A549 (cell line): ENCODE measurements at regions not wholly inside any gene's neighbourhood (a gene's known extent, or its start where the extent isn't known, plus 50 kb on each side); places are given as distances from the start of the nearest gene placed in this dataset.

Experiments used
- CBX8 ChIP-seq: fragments of 200-600 bp; sonication (generic); IDR thresholded peaks from 2 replicates; pipeline ENCODE4 v1.6.1; 2016
- ESRRA ChIP-seq: fragments of 150-350 bp; IDR thresholded peaks from 2 replicates; pipeline ENCODE4 v1.6.1; 2014; ENCODE audit warnings: mild to moderate bottlenecking, low read length, borderline replicate concordance
- HOXA7 ChIP-seq: fragments of 250-450 bp; sonication (Bioruptor Pico); IDR thresholded peaks from 2 replicates; pipeline ENCODE4 v1.5.0; 2020; ENCODE audit warnings: mild to moderate bottlenecking, moderate library complexity
- POLR2A ChIP-seq: IDR thresholded peaks from 2 replicates; pipeline ENCODE4 v1.6.1; 2012; ENCODE audit warnings: mild to moderate bottlenecking, low read length
- RAD21 ChIP-seq, 2 experiments: fragments of >200 bp in 1 of 2; sonication (Bioruptor Twin) in 1 of 2; formaldehyde crosslinking in 1 of 2; IDR thresholded peaks in 1 of 2; conservative IDR thresholded peaks in 1 of 2; 2 replicates in 1 of 2; 3 replicates in 1 of 2; pipeline ENCODE4 v1.6.1; 2012 to 2018; ENCODE audit warnings: inconsistent platforms in 1 of 2
- SMC3 ChIP-seq: fragments of >200 bp; sonication (Bioruptor Twin); formaldehyde crosslinking; IDR thresholded peaks from 3 replicates; pipeline ENCODE4 v1.6.1; 2018; ENCODE audit warnings: inconsistent platforms
- ZFP36 ChIP-seq: fragments of 450-650 bp; IDR thresholded peaks from 2 replicates; pipeline ENCODE4 v1.6.1; 2014; ENCODE audit warnings: borderline replicate concordance; ENCODE audit not compliant: partially characterized antibody
- ZSCAN20 ChIP-seq: fragments of 250-450 bp; sonication (Bioruptor Pico); IDR thresholded peaks from 2 replicates; pipeline ENCODE4 v1.8.0; 2022; ENCODE audit warnings: mild to moderate bottlenecking, moderate library complexity
- TF ChIP-seq, protein P1 (sequence below): fragments of >200 bp; sonication (Bioruptor Twin); formaldehyde crosslinking; IDR thresholded peaks from 3 replicates; pipeline ENCODE4 v1.5.1; 2016
- TF ChIP-seq, protein P2 (sequence below): fragments of >200 bp; sonication (Bioruptor Twin); formaldehyde crosslinking; IDR thresholded peaks from 3 replicates; pipeline ENCODE4 v1.6.1; 2016
- TF ChIP-seq, protein P3 (sequence below): IDR thresholded peaks from 2 replicates; pipeline ENCODE4 v1.6.1; 2012
- TF ChIP-seq, protein P4 (sequence below): fragments of 250-450 bp; sonication (Bioruptor Pico); IDR thresholded peaks from 2 replicates; pipeline ENCODE4 v1.5.0; 2021; ENCODE audit warnings: mild to moderate bottlenecking, moderate library complexity, borderline replicate concordance

DNA sequence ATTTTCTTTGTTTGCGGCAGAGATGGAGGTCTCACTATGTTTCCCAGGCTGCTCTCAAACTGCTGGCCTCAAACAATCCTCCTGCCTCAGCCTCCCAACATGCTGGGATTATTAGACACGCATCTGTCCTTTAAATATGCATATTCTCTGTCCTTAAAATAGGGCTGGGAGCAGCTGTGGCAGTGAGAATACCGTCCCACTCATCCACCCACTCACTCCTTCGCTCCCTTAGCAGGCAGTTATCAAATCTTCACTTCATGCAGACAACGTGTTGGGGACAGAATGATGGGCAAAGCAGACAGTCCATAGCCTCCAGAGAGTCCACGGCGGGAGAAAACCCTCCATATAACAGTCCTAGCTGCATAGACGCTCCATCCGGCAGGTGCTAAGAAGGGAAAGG, 179.4 kb downstream of the ZBTB18 start:
- TF ChIP-seq SMC3: no peak
- TF ChIP-seq, protein P1, sequence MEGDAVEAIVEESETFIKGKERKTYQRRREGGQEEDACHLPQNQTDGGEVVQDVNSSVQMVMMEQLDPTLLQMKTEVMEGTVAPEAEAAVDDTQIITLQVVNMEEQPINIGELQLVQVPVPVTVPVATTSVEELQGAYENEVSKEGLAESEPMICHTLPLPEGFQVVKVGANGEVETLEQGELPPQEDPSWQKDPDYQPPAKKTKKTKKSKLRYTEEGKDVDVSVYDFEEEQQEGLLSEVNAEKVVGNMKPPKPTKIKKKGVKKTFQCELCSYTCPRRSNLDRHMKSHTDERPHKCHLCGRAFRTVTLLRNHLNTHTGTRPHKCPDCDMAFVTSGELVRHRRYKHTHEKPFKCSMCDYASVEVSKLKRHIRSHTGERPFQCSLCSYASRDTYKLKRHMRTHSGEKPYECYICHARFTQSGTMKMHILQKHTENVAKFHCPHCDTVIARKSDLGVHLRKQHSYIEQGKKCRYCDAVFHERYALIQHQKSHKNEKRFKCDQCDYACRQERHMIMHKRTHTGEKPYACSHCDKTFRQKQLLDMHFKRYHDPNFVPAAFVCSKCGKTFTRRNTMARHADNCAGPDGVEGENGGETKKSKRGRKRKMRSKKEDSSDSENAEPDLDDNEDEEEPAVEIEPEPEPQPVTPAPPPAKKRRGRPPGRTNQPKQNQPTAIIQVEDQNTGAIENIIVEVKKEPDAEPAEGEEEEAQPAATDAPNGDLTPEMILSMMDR: no peak
- no peak for TF ChIP-seq RAD21 (conservative IDR thresholded peaks at IDR 0.05 in 1 of 2, IDR thresholded peaks at IDR 0.05 in 1 of 2)
- no peak for TF ChIP-seq ESRRA
- TF ChIP-seq, protein P2, sequence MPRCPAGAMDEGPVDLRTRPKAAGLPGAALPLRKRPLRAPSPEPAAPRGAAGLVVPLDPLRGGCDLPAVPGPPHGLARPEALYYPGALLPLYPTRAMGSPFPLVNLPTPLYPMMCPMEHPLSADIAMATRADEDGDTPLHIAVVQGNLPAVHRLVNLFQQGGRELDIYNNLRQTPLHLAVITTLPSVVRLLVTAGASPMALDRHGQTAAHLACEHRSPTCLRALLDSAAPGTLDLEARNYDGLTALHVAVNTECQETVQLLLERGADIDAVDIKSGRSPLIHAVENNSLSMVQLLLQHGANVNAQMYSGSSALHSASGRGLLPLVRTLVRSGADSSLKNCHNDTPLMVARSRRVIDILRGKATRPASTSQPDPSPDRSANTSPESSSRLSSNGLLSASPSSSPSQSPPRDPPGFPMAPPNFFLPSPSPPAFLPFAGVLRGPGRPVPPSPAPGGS: no peak
- TF ChIP-seq HOXA7: no peak
- TF ChIP-seq, protein P3, sequence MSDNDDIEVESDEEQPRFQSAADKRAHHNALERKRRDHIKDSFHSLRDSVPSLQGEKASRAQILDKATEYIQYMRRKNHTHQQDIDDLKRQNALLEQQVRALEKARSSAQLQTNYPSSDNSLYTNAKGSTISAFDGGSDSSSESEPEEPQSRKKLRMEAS: no peak
- TF ChIP-seq CBX8: no peak
- no peak for TF ChIP-seq POLR2A
- TF ChIP-seq ZFP36: no peak
- TF ChIP-seq, protein P4, sequence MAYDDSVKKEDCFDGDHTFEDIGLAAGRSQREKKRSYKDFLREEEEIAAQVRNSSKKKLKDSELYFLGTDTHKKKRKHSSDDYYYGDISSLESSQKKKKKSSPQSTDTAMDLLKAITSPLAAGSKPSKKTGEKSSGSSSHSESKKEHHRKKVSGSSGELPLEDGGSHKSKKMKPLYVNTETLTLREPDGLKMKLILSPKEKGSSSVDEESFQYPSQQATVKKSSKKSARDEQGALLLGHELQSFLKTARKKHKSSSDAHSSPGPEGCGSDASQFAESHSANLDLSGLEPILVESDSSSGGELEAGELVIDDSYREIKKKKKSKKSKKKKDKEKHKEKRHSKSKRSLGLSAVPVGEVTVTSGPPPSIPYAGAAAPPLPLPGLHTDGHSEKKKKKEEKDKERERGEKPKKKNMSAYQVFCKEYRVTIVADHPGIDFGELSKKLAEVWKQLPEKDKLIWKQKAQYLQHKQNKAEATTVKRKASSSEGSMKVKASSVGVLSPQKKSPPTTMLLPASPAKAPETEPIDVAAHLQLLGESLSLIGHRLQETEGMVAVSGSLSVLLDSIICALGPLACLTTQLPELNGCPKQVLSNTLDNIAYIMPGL (CRISPR knock-in tag): no peak
- no peak for TF ChIP-seq ZSCAN20 (CRISPR knock-in tag)
